HUDEP-2 (cell line): ENCODE measurements at regions not wholly inside any gene's neighbourhood (a gene's known extent, or its start where the extent isn't known, plus 50 kb on each side); places are given as distances from the start of the nearest gene placed in this dataset.

Experiments used
- DNase-seq, 76 experiments: peaks; one replicate each; lab custom pipeline; 2025; ENCODE audit not compliant: unreplicated experiment in 76 of 76; lab: John Stamatoyannopoulos, UW

DNA sequence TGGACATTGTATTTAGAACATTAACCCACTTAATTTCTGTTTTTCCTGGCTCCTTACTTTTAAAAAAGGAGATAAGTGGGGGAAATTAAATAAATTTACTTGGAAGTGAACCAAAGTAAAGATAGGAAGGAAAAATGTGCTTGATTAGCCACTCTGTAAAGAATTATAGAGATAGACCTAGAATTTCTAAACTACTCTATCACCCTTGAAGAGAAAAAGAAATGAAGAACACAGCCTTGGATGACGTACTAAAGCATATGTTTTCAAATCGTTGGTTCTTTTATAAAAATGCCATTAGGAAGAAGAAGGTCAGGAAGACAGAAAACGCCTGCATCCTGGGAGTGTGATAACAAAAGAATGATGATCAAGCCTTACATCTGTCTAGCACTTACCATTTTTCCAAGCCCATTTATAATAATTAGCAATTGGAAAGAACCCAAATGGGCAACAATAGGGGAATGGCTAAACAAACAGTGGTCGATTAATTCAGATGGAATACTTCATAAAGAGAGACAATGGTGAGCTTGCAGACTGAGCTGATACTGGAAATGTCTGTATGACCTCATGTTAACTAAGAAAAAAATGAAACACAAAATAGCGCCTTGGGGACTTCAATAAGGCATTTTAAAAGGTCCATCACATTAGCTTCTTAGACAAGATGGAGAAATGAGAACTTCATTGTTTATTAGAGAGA, 81.0 kb upstream of the LRRC55 start:
- DNase-seq = no peak

DNA sequence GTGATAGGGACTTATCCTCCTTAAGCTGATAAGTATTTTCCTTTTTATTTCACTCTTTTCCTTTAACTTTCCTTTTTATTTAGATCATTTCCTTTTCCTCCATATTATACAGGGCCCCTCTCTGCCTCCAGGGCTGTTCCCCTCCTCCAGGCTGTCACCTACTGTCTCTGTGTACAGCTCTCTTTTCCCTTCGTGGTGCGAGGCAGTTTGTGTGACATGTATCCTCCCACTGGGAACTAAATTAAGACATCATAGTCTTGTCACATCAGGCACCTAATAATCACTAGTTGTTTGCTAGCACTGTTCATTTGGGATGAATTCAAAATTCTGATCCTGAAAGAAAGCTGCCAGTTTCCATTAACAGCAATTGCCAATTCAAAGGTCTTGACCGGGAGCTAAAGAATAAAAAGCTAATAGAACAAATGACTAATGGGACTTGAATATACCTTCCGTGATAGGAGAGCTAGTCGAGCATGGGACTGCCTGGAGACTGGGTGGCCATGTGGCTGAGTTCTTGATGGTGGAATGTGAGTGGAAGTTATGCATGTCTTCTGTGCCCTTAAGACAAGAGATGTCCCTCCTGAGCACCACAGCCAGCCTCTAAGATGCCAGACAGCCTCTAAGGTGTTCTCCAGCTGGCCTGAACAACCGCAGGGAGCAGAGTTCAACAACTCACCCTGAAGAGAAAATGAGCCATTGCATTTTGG, 77.7 kb upstream of the LRRC55 start:
- no peak for DNase-seq

GRCh38 chr11:57109331-57109730, 72.4 kb upstream of the LRRC55 start:
- DNase-seq = no peak

- no peak for DNase-seq
These were observed 70.1 kb upstream of the LRRC55 start for GRCh38 chr11:57111619-57112018.

DNA sequence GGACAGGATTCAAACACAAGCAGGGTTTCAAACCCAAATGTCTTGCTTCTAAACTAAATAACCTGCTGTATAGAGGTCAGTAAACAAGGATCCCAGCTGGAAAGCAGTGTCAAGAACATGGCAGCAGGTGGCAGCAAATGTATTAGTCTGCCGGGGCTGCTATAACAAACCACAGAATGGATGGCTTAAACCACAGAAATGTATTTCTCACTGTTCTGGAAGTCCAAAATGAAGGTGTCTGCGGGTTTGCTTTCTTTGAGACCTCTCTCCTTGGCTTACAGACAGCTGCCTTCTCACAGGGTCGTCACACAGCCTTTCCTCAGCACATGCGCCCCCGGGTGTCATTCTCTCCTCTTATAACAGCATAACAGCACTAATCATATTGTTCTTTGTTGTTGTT, 65.1 kb upstream of the LRRC55 start:
- peak in 28 of 76 experiments; percentile 2 to 59 (median 12) for DNase-seq

- DNase-seq = no peak
These were observed 61.4 kb upstream of the LRRC55 start for GRCh38 chr11:57120192-57120965.

- DNase-seq = no peak
These were observed 59.8 kb upstream of the LRRC55 start for GRCh38 chr11:57121996-57122395.

GRCh38 chr11:57123590-57123989, 58.2 kb upstream of the LRRC55 start:
- DNase-seq = no peak

- DNase-seq = no peak
These were observed 57.2 kb upstream of the LRRC55 start for GRCh38 chr11:57124505-57124904.

- DNase-seq = no peak
These were observed 56.8 kb upstream of the LRRC55 start for GRCh38 chr11:57124917-57125316.

DNA sequence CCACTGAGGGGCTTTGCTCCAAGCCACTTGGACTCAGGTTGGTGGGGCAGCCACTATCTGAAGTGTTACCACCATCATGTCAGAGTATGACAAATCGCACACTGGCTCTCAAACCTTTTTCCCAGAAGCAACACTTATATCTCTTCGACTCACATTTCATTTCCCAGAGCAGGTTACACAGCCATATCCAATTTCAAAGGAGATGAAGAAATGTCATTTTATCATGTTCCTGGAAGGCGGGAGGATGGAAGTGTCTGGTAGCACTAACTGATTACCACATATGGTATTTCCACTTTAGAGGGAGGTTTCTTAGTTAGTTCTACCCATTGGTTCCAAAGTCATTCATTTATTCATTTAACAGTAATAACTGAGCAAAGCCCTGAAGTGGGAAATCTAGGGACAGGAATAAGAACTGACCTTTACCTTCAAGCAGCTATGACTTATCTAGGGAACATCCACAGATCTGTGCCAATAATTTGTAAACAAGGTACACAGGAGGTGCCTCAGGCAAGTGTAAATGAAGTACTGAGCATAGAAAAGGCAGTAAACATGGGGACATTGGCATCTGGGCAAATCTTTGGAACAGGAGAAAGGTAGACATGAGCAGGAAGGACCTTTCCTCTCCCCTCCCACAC, 54.9 kb upstream of the LRRC55 start:
- no peak for DNase-seq

- peak in 12 of 76 experiments; percentile 2 to 25 (median 8) for DNase-seq
These were observed 50.5 kb upstream of the LRRC55 start for GRCh38 chr11:57131080-57131790.
